ENCODE measurements at regions not wholly inside any gene's neighbourhood (a gene's known extent, or its start where the extent isn't known, plus 50 kb on each side); places are given as distances from the start of the nearest gene placed in this dataset.

GRCh38 chr1:163477276-163477830, 155.6 kb downstream of the NUF2 start:
- no peak for TF ChIP-seq CTCF (IDR thresholded peaks at IDR 0.05; ENCODE audit: insufficient read depth, low read depth, low read length)
- no peak for TF ChIP-seq EZH2 (IDR thresholded peaks at IDR 0.05; ENCODE audit: insufficient read depth, low read length)

Data from astrocyte (in vitro differentiated cells and primary cell).